CD4-positive, alpha-beta T cell treated with Interleukin-12 subunit alpha and Interleukin-12 subunit beta, for 1 hour (primary cell): ENCODE measurements at regions not wholly inside any gene's neighbourhood (a gene's known extent, or its start where the extent isn't known, plus 50 kb on each side); places are given as distances from the start of the nearest gene placed in this dataset.
A peak's percentile ranks its signal among the peaks of the same experiment; 100 is the strongest.

Experiments used
- DNase-seq: peaks from one replicate; pipeline ENCODE4 v3.0.0-alpha.2; 2020

DNA sequence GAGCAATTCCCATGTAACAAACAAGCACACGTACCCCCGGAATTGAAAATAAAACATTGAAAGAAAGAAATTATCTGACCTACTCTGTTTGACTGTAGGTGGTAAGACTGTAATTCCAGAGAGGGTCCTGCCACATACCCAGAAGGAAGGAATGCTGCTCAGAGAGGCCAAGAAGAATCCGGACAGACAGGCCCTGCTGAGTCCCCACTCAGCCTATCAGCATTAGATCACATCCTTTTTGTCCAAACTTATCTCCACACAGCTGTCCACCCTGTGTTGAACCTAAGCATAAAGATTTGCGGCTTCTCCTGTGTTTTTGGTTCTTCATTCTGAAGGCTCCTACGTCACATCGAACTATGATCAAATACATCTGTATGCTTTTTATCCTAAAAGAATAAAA, 591.9 kb downstream of the QKI start:
- no peak for DNase-seq

DNA sequence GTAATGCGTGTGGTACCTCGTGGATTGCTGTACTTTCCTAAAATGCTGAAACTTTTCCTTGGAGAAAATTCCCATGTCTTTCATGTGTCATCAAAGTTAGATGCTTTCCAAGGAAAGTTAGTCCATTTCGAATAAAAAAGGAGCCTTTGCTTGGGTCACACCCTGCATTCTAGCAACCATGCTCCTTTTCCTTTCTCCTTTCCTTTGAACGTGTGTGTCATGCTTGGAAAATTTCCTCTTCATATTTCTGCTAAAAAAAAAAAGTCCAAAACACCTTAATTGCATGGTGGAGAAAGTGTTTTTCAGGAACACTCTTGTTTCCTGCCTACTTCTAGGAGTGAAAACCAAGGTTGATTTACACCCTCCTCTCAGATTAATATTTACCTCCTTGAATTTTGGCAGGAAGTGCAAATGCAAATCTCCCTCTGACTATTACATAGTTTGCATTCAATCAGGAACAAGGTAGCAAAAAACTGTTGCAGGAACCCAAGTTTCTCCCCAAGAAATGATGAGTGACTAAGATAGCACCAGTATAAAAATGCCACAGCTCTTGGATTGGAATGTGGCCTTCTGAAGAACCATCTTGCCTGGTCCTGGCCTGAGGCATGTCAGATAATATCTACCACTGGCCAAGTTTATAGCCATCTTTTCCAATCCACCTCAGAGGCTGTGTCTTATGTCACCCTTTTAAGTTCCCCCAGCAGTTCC, 590.6 kb downstream of the QKI start:
- DNase-seq, result no peak

DNA sequence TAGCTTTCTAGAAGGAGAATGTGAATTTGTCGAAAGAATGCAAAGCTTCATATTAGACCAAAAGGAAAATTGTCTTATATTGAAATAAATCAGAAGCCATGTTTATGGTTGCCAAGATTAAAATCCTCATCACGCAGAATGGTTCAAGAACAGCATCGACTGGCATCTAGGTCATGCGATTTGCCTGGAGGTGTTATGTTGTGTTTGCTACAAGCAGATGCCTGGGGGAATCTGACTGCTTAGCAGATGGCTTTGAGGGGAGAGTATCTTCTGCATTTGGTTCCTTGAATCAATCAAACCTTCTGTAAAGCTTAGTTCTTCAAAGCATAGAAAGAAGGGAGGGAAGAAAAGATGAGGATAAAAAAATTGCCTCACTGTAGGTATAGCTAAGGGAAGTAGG, 585.8 kb downstream of the QKI start:
- DNase-seq, result no peak

- DNase-seq, result no peak
These were observed 585.1 kb downstream of the QKI start for GRCh38 chr6:163999475-164000125.

- DNase-seq, result no peak
These were observed 584.0 kb downstream of the QKI start for GRCh38 chr6:163998496-163998895.

DNA sequence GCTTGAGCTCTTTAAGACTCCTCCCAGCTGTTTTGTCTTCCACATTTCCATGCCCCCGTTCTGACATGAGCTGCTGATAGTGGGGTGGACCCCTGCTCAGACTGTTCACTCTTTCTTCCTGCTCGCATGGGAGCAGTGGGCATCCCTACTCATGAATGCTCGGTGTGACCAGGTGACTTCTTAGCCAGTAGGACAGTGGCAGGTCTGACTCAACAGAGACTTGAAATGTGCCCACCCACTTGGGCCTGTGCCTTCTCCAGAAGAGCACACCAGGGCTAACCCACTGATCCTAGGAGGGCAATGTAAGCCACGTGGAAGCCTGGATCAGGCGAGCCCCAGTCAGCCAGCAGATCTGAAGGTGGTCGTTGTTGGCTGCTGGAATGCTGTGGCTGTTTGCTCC, 582.0 kb downstream of the QKI start:
- no peak for DNase-seq

DNA sequence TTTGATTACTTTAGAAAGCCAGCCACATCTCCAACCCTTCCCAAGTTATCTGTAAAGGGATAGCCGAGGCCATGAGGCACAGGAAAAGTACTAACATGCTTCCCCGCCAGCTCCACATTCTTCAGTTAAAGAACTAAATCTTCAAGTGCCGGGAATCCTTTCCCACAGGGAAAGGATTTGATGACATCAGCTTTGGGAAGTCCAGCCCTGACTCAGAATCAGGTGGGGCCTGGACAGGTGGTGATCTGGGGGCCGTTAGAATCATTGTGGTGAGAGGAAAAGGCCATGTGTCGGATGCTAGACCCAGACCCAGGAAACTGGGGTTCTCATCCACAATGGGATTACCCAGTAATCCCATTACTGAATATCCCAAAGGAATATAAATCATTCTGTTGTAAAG, 580.0 kb downstream of the QKI start:
- DNase-seq, result no peak

GRCh38 chr6:163992701-163993100, 578.2 kb downstream of the QKI start:
- no peak for DNase-seq

GRCh38 chr6:163992056-163992455, 577.5 kb downstream of the QKI start:
- no peak for DNase-seq

DNA sequence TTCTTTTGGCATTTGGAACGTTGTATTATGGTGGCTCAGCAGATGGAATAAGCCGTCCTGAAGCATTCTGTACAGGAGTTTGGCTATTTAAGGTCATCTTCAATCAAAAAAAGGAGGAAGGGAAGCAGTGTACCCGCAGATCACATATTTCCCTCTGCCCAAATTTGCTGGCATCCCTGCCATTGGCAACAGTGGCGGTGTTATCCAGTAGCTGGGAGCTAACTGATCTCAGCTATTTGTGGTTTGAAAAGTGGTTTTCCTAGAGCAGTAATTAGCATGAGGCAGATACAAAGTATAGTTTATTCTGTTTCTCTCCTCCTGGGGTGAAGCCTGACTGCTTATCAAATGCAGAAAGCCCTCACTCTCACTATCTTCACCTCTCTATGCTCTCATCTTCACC, 576.8 kb downstream of the QKI start:
- DNase-seq, result no peak

GRCh38 chr6:163986313-163986712, 571.8 kb downstream of the QKI start:
- DNase-seq, result no peak

DNA sequence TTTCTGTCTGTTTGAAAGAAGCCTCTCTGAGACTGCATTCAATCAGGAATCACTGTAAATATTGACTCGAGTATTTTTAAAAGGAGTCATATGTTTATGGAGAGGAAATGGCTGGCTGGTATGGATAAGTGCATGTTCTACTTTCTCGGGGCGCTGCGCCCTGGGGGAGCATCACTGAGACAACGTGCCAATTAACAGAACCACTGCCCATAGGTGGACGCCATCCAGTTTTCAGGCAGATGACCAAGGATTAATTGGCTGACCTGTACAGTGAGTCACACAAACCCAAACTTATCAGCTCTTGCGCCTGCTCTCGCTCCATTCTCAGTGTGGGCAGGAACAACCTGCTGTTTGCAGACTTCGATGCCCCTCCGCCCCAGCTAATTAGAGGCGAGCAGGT, 571.2 kb downstream of the QKI start:
- DNase-seq, result no peak

- DNase-seq, result no peak
These were observed 570.5 kb downstream of the QKI start for GRCh38 chr6:163985040-163985439.

- peak; percentile 2 for DNase-seq
These were observed 569.8 kb downstream of the QKI start for GRCh38 chr6:163984124-163984936.

DNA sequence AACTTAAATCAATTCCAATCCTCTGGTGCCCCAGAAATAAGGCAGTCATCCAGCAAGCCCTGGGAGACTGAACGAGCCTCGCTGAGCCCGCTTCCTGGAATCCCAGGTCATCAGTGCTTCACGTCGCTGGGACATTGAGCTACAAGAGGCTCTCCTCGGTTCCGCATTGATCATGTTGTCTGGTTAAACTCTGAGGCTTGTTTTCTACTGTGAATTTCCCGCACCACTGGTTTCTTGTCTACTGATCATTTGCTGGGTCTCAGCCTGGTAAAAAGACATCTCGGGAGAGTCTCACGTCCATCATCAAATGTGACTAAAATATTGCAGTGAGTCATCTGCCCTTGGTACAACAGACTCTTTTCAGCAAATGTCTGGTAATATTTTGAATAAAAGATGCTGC, 569.2 kb downstream of the QKI start:
- no peak for DNase-seq

DNA sequence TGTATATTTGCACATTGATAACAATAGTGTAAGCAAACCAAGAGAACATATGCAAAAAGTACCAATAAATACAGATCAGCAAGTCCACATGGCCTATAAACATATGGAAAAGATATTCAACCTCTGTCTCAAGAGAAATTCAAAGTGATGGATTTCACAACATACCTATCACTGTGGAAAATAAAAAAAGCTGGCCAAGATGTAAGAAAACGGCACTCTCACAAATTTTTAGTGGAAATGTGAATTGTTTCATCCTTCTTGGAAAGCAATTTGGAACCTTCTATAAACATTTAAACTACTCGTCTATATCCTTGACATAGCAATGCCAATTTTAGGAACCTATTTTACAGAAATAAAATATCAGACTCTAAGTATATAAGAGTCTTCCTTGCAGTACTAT, 559.8 kb downstream of the QKI start:
- DNase-seq, result no peak

DNA sequence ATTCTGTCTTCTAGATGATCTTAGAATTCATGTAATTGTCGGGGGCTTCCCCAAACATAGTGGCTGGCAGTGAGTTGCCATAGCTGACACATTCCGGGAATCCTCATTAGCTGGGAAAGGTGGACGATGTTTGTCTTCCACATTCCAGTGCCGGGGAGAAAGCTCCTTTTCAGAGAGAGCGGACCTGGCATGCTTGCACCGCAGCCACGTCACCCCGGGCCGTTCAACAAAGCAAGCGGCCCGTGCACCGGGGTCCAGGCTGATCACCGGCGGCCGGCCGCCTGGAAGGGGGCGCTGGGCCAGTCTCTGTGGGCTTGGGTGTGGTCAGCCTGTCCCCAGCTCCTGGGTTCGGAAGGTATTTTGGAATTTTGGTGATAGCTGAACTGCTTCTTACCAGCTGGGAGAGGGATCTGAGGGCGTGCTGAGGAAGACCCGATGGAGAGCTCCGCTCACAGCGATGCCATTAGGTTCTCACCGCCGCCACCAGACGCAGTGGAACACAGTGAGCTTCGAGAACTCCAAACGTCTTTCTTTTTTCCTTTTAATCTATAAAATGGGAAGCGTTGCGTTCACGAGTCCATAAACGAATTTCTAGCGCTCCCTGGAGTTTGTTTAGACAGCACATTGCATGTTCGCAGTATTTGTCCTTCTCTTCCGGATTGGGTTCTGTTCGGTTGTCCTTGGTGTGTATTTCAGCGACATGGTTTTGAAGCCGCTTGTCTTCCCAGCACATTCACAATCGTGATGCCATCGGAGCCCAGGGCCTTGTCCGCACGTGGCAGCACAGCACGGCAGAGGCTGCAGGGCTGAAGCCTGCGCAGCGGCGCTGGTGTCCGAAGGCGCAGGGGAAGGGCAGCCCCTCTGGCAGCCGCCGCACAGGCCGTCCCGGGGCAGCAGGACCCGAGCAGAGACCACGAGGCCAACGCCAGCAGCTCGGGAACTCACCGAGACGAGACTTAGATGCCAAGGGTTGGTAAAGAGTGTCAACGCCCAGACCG, 557.6 kb downstream of the QKI start:
- no peak for DNase-seq

DNA sequence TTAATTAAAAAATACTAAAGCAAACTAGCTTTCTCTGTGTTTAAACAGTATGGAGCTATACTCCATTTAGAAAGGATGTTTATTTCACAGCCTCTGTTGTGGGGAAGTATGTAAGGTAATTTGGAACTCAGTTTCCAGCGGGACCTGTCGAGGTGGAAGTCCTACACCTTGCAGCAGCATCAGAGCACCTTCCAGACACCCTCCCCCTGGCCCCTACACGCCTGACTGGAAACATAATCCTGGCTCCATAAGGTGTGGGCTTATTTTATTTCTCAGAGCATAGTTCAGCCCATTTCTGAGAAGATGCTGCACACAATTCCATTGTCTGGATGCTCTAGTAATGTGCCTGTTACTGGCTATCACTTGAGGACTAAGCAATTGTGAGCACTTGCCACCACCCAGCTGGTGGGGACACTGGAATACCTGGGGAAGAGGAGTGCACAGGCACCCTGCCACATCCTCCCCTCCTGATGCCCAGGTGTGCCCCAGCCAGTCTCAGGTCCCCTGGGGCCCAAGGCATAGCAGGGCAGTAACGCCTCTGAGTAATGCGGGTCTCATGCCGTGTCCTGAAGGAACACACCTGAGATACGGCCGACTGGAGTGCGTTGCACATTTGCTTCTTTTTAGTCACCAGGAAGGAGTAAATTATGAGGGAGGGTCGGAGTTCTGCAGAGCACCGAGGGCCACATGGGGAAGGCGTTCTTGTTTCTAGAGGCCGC, 556.5 kb downstream of the QKI start:
- DNase-seq, result no peak

GRCh38 chr6:163965426-163966348, 551.2 kb downstream of the QKI start:
- DNase-seq, result no peak

DNA sequence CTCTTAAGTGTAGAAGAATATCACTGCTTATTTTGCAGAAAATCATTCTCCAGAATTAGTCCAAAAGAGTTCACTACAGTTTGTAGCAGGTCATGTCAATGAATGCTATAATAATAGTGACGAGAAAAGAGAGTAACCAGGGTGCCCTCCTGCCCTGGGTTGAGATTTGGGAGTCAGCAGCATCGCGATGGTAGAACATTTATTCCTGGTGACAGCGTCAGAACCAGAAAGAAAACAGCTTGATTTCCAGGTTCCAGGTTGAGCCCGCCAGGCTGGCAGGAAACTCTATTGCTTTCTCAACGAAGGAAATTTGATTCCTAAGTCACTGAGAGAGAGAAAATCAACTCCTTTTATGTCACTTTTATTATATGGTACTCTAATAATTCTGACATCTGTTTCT, 550.3 kb downstream of the QKI start:
- no peak for DNase-seq
